ENCODE measurements at regions not wholly inside any gene's neighbourhood (a gene's known extent, or its start where the extent isn't known, plus 50 kb on each side); places are given as distances from the start of the nearest gene placed in this dataset.

- Histone ChIP-seq H3K9me3 (no peaks in the 10 kb centered on the region), H3K27ac (no peak overlapping the region), H3K27me3 (no peaks in the 10 kb centered on the region), H3K36me3 (no peaks in the 10 kb centered on the region), H3K4me3 (no peak overlapping the region), H3K4me1 (no peaks in the 10 kb centered on the region)
- no peak for TF ChIP-seq CTCF (IDR thresholded peaks at IDR 0.05)
- intact Hi-C loops (cut with DNase I; ENCODE audit: low total_unique reads) = no loop called here
- no peak for DNase-seq
Observed at GRCh38 chr4:107468812-107469211, 251.2 kb downstream of the PAPSS1 start.

GRCh38 chr4:107468156-107468555 is 251.9 kb downstream of the PAPSS1 start:
- H3K4me3 ChIP-seq = no peak overlapping the region
- TF ChIP-seq CTCF (IDR thresholded peaks at IDR 0.05) = no peak
- DNase-seq = no peak
- H3K27me3 ChIP-seq = no peaks in the 10 kb centered on the region
- no peaks in the 10 kb centered on the region for H3K4me1 ChIP-seq
- intact Hi-C loops (cut with DNase I; ENCODE audit: low total_unique reads) = no loop called here
- H3K27ac ChIP-seq = no peak overlapping the region
- no peaks in the 10 kb centered on the region for H3K36me3 ChIP-seq
- no peaks in the 10 kb centered on the region for H3K9me3 ChIP-seq

- Histone ChIP-seq H3K27me3 (no peaks in the 10 kb centered on the region), H3K27ac (no peak overlapping the region), H3K9me3 (no peaks in the 10 kb centered on the region), H3K4me3 (no peak overlapping the region), H3K36me3 (no peaks in the 10 kb centered on the region), H3K4me1 (no peaks in the 10 kb centered on the region)
- no peak for DNase-seq
- no peak for TF ChIP-seq CTCF (IDR thresholded peaks at IDR 0.05)
- intact Hi-C loops (cut with DNase I; ENCODE audit: low total_unique reads) = no loop called here
Observed at GRCh38 chr4:107467461-107467860, 252.6 kb downstream of the PAPSS1 start.

GRCh38 chr4:107458194-107458593 is 261.8 kb downstream of the PAPSS1 start:
- Histone ChIP-seq H3K9me3 (peaks cover 0 to 10% (median 0%) of the 10 kb centered on the region in 3 donors), H3K36me3 (no peaks in the 10 kb centered on the region), H3K27me3 (no peaks in the 10 kb centered on the region), H3K4me3 (no peak overlapping the region), H3K4me1 (peaks cover 0 to 9% (median 2%) of the 10 kb centered on the region in 4 donors), H3K27ac (no peak overlapping the region)
- TF ChIP-seq CTCF (IDR thresholded peaks at IDR 0.05) = no peak
- no peak for DNase-seq
- intact Hi-C loops (cut with DNase I; ENCODE audit: low total_unique reads) = no loop called here

GRCh38 chr4:107453987-107454386 is 266.0 kb downstream of the PAPSS1 start:
- no peak for TF ChIP-seq CTCF (IDR thresholded peaks at IDR 0.05)
- DNase-seq = no peak
- H3K36me3 ChIP-seq = no peaks in the 10 kb centered on the region
- peaks cover 0 to 17% (median 2%) of the 10 kb centered on the region in 4 donors for H3K4me1 ChIP-seq
- H3K27ac ChIP-seq = no peak overlapping the region
- no peaks in the 10 kb centered on the region for H3K27me3 ChIP-seq
- H3K4me3 ChIP-seq = no peak overlapping the region
- H3K9me3 ChIP-seq = no peaks in the 10 kb centered on the region
- intact Hi-C loops (cut with DNase I; ENCODE audit: low total_unique reads) = no loop called here
